NCI-H226 (cell line): ENCODE measurements at regions not wholly inside any gene's neighbourhood (a gene's known extent, or its start where the extent isn't known, plus 50 kb on each side); places are given as distances from the start of the nearest gene placed in this dataset.
A peak's percentile ranks its signal among the peaks of the same experiment; 100 is the strongest.

Experiments
- DNase-seq: peaks from one replicate; pipeline ENCODE4 v3.0.0-alpha.2; 2015

DNA sequence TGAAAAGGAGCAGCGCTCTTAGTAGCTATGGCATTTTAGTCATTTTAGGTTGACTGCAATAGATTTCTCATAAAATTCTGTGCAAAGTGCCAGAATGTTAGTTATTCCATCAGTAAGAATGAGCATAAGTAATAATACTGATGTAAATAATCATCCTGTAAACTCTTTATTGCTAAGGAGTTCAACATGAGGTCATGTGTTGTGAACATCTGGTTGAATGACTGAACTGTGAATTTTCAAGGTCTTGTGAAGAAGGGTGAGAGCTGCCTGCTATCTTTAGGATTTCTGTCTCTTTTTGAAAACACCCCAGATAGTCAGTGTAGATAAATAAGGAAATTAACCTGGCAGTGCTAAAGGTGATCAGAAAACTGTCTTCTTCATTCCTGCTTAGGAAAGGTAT lies 333.4 kb upstream of the TBC1D5 start:
- DNase-seq, result no peak

DNA sequence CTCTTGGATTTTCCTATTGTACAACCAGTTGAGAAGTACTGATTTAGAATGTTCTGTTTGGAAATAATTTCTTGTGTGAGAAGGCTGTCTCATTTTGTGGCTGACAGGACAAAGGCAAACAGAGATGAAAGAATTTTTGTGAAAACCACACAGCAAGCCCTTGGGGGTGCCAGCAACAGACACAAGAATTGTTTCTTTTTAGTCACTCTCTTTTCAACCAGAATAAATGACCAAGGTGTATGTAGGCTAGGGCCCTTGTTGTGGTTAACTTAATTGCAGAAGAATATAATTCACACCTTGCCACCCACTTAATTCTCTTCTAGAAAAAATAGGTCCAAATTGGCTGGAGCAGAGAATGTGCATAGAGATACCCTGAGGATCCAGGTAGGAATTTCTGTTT lies 329.4 kb upstream of the TBC1D5 start:
- DNase-seq, result no peak

DNA sequence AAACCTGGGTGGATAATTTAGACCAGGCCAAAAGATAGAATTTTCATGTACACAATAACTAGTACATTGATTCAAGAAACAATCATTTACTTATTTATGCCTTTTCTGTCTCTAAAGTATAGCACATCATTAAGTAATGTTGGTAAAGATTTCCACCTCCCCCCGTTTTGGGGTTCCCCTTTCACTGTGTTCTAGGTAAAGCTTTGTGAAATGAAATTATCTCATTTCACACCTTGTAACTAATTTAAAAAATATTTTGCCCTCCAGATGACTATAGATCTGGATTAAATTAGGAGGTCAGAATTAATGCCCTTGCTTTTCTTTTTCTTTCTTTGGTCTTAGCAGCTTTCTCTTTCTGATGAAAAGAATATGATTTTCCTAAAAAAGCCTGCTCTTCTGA lies 328.5 kb upstream of the TBC1D5 start:
- DNase-seq, result no peak

DNA sequence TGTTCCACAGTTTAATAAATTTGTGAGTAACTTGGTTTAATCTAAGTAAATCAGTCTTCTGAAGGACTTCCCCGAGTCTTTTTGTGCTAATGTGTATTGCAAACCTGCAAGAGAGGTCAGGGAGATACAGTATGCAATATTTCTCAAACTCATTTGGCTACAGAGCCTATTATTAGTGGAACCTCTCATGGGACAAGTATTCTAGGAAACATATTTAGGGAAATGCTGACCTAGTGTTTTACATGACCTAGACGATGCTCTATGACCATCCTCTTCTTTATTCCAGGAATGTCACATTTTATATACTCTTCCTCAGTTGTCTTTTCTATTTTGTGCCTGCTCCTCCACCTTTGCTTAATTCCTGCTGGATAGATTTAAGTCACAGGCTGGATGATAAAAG lies 327.8 kb upstream of the TBC1D5 start:
- DNase-seq, result no peak

DNA sequence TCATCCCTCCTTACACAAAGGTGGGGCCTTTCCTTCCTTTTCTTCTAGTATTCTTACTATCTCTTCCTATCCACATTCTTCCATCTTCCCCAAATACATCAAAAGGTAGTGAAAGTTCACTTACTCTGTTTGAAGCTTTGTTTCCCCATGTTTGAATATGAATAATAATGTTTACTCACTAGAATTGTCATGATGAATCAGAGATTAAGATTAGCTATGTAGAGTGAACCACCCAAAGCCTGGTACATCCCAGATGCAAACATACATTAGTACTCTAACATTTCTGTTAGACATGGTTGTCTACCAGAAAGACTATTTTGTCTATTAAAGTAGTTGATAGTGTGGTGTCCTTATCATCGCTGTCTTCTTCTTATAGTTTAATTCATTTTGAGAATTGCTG lies 327.1 kb upstream of the TBC1D5 start:
- no peak for DNase-seq

GRCh38 chr3:18066899-18067582 lies 324.6 kb upstream of the TBC1D5 start:
- peak; percentile 60 for DNase-seq

DNA sequence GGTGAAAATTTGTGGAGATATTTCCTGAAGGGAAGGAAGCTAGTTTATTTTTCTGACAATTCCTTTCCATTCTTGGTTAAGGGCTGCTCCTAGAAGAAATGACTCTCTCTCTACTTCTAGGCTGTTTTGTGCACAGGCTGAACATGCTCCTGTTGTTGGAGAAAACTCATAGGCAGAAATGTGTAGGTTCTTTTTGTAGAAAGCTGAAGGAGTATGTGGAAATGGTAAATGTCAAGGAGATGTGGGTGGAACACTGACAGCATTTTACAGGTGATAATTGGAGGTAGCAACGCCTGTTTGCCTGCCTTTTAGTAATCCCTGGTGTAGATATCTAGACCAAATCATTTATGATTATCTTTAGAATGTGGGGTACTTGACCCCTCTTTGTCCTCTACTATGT lies 322.2 kb upstream of the TBC1D5 start:
- DNase-seq, result no peak

- no peak for DNase-seq
Measured at GRCh38 chr3:18062657-18063025, 320.2 kb upstream of the TBC1D5 start.

GRCh38 chr3:18061737-18062656 lies 319.6 kb upstream of the TBC1D5 start:
- DNase-seq, result peak; percentile 43

- DNase-seq, result no peak
Measured at GRCh38 chr3:18058666-18059065, 316.2 kb upstream of the TBC1D5 start.

- DNase-seq, result no peak
Measured at GRCh38 chr3:18057471-18058091, 315.1 kb upstream of the TBC1D5 start.

- no peak for DNase-seq
Measured at GRCh38 chr3:18054625-18055024, 312.2 kb upstream of the TBC1D5 start.

DNA sequence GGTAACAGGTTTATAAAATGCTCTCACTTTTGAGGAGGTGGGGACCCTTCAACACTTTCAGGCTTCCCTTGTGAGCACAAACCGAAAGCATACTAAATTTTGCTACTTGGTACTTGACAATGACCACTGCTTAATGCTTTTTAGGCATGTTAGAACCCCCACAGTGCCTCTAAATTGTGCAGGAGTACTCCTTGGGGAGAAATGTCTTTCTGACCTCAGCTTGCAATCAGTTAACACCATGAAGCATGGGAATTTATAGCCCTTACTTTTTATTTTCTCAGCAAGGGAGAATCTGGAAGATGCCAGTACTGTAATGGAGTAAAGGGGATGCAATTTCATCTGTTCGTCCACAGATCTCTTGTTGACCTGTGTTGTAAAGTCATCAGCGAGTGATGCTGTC lies 308.9 kb upstream of the TBC1D5 start:
- DNase-seq, result no peak

GRCh38 chr3:18049096-18049495 lies 306.7 kb upstream of the TBC1D5 start:
- no peak for DNase-seq

DNA sequence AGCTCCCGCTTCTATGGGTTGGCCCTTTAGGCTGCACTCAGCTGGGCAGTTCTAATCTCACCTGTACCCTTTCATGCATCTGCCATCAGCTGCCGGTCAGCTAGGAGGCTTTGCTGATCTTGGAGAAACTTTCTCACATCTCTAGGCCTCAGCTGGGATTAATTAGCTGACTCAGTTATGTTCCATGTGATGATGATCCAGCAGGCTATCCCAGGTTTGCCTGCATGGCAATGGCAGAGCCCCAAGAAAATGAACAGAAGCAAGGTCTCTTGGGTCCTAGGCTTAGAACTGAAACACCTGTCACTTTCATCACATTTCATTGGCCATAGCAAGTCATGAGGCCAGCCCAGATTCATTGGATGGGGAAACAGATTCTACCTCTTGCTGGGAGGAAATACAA lies 304.6 kb upstream of the TBC1D5 start:
- DNase-seq, result no peak

DNA sequence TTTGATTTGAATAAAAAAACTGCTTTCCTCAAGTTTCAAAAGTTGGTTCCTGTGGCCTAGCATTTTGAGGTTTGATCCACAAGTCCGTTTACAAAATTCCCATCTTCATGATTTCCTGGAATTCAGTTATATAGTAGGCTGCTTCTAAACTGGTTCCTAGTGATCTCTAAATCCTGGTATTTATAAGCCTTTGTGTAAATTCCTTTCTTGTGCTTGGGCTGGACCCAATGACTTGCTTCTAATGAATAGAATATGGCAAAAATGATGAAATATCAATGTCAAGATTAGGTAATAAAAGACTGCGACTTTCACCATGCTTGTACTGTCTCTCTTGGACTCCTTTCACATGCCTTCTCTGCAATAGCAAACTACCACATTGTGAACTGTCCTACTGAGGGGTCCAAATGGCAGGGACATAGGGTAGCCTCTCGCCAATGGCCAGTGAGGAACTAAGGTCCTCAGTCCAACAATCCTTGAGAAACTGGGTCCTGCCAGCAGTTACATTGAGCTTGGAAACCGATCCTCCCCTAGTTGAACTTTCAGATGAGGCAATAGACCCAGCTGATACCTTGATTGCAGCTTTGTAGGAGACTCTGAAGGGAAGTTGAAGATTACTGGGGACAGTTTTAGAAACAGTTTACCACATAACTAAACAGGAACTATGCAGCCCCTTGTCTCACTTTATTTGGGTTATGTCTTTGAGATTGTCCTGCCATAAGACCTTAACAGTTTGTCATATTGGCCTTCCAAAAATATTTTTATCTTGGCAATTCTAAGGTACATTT lies 303.9 kb upstream of the TBC1D5 start:
- DNase-seq, result no peak

GRCh38 chr3:18044971-18045880 lies 302.8 kb upstream of the TBC1D5 start:
- no peak for DNase-seq

- no peak for DNase-seq
Measured at GRCh38 chr3:18044191-18044590, 301.8 kb upstream of the TBC1D5 start.

DNA sequence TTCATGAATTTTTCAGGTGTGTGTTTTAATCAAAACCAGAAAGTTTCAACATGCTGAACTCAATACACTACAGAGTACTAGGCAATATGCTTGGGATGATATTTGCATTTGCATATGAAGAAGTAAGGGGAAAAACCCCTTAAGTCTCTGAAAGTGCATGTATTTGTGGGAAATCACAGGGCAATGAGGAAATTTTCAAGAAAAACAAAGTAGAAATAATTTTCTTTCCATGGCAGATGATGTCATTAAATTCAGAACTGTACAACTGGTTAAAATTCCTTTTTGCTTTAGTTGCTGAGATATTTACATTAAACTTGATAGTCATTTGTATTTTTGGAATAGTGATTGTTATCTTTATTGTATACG lies 294.0 kb upstream of the TBC1D5 start:
- DNase-seq, result no peak

DNA sequence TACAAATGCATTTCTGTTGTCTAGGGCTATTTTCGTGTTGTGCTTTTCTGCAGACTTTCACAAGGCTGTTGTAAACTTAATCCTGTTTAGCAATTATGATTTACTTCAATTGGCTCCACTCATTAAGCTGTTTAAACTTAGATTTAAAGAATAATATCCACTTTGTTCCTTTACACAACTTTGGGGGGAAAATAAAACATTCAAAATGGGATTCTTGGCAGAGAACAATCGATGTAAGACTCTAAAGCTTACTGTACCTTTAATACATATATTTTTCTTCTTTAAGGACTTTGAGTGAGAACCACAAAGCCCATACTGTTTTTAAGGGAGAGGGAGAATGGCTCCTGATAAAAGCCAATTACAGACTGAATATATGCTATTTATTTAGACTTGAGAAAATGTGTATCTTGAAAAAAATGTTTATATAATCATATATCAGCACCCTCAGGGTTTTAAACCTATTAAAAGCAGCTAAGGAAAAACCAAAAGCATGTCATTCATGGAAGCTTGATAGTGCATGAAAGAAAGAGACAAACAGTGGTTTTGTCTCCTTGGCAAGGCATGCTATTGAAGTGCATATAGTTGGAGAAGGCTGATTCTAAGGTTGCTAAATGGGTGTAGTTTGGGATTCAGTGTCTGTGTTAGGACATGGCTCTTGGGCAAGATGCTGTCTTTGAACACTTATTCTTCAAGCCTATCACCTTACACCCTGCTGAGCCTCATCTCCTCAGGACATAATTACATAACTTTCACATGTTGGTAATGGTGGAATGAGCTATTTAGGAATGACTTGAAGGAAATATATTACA lies 293.4 kb upstream of the TBC1D5 start:
- DNase-seq, result no peak

DNA sequence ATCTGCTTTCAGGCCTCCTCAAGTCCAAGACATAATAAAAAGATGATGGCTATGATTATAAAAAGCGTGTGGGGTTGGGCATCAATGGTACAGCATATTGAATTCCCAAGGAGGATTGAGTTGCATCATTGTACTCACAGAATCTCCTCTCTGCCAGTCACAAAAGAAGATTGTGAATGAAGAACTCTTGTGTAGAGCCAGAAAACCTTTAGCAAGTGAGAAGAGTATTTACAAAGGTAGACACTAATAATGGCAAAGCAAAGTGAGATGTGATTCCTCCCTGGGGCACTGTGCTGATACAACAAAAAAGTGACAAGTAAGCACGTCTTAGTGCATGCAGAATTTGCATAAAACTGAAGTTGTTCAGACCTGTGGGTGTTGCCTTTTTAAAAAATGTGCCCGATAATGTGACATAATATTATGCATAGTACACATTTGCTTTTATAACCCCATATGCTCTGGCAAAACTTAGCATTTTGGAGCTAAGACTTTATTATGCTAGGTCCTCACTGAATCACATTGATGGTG lies 291.2 kb upstream of the TBC1D5 start:
- DNase-seq, result no peak
